ENCODE measurements at regions not wholly inside any gene's neighbourhood (a gene's known extent, or its start where the extent isn't known, plus 50 kb on each side); places are given as distances from the start of the nearest gene placed in this dataset.
"Not testable (repeated sequence)": the region's sequence is repeated elsewhere in the genome, so short reads cannot be mapped to it uniquely, and the experiment has no call there.

DNA sequence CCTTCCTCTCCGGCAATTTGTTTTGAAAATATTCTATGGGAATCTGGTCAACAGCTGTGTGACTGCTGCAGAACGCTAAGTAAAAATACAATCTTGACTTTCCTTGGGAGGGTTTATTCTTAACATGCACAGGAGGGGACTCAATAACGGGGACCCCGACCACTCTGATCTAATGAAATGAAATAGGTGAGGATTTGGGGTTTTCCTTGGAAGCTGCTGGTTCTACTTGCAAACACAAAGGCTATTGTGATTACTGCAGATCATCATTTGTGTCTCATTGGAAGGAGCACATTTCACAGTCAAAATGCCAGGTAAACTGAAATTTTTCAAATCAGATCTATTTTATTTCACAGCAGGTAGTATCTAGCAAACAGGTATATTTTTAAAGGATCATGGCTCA lies 366.1 kb downstream of the SHANK2 start:
- no peak for DNase-seq

DNA sequence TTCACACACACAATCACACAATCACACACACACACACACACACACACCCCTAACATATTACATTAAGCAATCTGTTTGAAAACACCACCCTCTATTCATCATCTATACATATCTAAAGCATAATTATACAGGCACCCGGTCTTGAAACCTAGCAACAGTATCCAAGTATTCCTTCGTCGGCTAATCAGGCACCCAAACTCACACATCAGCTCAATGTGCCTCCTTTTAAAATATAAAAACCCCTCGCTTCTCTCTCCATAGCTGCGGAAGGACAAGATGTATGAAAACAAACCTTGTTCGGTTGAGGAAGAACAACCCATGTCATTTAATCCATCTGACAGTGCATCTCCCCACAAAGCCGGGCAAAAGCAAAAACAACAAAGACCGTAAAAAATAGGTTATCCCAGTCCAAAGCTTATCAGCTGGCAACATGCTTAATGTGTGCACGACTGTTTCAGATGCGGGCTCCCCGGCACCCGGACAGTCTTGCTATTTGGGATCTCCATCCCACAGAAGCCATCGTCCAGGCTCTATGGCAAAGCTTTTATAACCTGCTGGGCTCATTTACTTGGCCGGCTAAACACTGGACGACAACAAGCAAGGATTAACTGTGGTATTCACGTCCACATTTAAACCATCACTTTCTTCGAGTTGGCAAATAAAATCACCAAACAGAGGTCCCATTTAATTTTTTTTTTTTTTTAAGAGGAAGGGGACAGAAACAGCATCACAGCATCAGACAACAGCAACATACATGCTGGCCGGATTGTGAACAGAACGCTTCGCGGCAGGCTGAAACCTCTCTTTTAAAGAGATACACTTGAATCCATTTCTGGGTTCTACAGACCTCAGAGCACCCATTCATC lies 365.5 kb downstream of the SHANK2 start:
- no peak for DNase-seq

DNA sequence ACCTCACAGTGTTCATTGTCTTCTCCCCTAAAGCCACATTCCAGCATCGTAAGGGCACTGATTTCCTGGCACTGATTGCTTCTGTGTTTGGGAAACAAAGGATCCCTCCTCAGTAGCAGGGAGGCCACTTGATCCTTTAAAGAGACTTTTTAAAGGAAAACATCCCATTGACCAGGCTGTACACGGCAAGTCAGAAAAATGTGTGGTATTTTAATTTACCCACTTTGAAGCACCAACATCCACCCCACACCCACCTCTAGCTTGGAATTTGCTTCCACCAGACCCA lies 364.9 kb downstream of the SHANK2 start:
- DNase-seq, result no peak

DNA sequence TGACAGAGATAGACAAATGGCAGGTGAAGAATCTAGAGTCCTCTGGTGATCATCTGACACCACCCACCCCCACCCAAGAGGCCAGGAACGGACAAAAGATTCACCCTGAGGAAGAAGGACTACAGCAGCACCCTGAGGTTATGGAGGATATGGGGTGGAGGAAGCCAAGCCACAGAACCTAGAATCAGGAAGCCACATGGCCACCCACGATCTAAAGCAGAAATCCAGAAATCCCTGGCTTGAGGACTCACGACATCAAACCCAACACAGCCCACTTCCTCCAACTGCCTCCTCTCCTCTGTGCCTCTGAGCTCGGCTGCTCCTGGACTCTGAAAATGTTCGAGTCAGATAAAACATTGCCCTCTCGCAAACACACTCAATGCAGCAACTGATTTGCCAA lies 364.3 kb downstream of the SHANK2 start:
- DNase-seq, result no peak

DNA sequence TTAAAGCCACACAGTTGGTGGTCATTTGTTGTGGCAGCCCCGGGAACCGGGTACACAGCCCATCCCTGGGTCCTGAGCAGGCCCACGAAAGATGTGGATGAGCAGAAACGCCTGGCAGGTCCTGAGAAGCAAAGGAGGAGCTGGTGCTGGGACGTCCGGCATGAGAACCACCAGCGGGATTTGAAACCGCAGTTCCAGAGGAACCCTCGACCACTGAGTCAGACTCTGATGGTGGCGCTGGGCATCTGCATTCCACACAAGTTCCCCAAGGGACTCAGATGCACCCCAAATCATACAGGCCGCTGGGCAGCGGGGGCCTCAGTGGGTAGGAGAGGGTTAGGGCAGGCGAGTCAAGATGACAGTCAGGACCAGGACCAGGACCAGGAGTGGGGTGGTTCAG lies 363.0 kb downstream of the SHANK2 start:
- DNase-seq, result no peak

DNA sequence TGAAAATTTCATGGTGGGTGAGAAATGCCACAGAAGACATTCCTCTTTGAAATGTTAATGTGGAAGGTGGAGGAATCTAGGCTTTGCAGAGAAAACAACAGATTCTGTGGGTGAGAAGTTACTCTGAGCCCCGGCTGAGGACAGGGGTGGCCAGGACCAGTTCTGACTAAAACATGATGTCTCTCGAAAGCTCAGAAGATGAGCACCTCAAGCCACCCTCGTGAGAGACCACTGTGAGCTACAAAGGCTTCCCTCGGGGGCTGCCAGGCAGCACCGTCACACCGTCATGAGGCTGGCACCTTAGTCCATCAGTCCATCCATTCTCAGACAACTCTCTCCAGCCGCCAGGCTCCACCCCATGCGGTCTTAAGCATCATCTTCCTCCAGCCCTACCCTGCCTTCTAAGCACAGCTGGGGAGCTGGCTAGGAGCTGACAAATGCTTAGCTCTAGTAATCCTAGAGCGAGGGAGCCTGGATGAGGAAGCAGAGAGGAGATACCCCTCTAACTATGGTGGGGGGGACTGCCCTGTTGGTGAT lies 360.5 kb downstream of the SHANK2 start:
- no peak for DNase-seq

DNA sequence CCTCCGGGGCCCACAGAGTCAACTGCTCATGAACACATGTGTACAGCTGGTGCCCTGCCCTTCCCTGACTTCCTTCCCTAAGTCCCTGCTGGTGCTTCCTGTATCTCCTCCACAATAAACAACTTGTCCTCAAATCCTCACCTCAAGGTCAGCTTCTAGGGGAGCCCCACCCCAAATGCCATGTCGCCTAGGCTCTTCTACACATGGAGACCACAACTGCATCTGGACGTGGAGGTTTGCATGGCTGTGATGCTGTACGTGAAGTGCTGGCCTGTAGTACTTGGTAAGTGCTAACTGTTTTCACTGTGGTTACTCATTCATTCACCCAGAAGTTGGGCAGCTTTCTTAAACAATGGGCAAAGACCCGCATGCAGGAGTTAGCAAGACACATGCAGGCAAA lies 359.5 kb downstream of the SHANK2 start:
- DNase-seq, result no peak

DNA sequence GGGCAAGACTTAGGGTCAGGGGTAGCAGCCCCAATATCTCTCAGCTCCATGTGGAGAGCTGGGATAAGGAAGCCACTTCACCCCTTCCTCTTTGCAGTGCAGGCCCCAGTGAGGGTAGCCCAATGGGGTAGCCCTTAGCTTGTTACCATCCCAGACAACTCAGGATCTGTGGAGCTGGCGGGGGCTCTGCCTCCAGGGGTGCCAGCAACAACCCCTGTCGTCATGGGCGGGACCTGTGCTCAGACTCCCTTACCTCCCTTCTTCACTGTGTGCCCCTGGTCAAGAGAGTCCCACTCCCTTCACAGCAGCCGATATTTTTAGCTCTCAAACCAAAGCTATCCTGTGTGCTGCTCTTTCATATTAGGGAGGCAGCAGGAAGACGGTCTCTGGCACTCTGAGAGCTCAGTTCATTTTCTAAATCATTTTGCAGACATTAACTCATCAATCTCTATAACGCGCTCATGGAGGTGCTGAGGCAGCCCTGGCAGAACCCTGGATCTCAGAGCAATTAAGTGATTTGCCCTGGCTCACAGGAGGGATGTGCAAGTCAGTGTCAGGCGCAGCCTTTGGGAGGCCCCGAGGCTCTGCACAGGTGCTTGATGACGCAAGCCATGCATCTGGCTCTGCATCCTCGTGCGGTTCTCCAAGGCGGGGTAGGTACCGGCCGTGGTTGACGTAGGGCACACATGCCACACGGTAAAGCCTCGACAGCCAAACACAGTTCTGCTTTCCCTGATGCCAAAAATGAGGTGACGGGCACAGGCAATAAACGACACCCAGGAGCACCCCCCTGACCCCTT lies 357.6 kb downstream of the SHANK2 start:
- DNase-seq, result no peak

DNA sequence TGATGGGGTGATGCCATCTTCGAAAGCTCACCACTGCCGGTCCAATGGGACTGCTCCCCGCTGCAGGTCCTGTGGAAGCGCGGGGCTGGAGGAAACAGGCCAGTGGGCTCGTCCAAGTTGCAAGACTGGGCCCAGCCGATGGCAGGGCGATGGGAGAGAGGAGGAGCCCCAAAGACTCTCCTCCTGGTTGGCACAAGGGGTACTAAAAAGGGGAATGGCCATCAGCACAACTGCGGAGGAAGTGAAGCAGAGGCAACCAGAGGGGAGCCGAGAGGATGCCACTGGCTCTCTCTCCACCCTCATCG lies 357.1 kb downstream of the SHANK2 start:
- no peak for DNase-seq

DNA sequence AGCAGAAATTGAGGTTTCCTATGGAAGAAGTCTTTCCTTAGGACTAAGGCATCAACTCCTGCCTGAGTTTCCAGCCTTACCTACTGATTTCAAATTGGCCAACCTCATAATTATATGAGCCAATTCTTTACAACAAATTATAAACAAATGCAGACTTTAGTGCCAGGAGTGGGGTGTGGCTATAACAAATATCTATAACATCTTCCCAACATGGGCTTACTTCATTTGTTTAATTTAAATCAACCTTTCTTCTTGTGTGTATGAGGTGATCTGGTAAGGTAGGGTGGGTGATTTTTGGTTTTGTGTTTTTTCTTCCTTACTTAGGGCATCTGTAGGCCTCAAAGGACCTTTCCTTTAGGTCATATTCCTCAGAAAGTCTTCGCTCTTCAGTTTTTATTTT lies 354.9 kb downstream of the SHANK2 start:
- no peak for DNase-seq

DNA sequence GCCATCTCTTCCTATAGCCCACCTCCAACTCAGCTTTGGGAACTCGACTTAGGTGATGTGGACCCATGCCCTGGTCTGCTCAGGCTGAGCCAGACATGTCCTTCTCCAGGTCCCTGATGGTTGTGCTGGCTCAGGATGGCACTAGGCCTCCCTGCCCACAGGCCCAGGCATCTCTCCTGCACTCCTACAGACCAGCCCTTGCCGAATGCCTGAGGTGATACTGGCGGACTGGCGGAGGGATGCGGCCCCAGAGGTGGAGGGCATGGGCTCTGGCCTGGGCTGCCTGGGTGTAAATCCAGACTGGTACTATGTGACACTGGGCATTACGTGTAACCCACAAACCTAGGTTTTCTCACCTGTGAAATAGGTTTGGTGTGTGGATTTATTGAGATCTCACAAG lies 352.8 kb downstream of the SHANK2 start:
- DNase-seq, result no peak

DNA sequence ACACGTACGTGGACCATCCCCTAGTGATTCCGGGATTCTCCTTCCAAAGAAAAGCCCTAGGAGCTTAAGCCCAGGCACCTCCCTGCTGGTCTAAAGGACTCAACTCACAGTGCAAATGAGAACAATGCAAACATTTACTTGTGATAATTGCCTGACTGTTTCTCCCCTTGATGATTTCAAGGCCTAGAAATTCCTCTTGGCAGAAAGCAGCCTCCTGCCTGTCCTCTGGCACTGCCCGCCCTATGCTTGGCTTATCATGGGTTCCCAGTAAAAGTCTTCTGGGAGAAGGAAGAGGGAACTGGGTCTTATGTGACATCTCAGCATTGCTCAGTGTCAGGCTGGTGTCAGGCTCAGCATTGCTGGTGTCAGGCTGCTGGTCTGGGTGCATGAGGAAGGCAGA lies 351.8 kb downstream of the SHANK2 start:
- no peak for DNase-seq

DNA sequence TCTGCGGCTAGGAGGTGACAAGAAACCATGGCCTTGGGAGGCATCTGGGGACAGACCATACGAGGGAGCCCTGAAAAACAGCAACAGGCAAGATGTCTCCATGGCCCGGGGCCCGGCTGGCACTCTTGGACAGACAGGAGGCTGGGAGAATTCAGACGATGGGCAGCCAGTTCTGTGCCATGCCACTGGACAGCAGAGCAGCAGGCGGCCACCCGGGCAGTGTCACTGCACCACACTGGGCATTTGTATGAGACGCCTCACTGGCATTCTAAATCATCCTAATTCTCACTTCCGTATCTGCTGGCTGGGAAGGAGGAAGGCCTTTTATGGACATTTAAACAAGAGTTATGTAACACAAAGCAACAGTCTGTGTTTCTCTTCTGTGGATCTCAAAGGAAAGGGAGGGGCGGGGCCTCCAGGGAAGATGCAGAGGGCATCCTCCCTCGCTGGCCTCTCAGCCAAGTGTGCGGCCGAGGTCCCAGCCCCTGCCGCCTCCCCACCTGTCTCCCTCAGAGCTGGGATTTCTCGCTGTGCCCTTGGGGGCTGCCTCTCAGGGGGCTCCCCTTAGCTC lies 350.3 kb downstream of the SHANK2 start:
- DNase-seq, result no peak

DNA sequence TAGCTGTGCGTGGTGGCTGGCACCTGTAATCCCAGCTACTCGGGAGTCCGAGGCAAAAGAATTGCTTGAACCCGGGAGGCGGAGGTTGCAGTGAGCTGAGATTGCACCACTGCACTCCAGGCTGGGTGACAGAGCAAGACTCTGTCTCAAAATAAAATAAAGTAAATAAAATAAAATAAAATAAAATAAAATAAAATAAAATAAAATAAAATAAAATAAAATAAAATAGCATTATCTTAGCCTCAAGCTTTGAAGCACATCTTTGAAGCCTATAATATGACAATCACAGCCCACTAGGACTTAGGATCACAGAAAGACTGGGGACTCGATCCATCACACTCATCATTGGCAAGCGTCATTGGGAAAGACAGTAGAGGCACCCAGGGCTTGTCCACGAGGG lies 349.1 kb downstream of the SHANK2 start:
- not testable (repeated sequence) for DNase-seq

DNA sequence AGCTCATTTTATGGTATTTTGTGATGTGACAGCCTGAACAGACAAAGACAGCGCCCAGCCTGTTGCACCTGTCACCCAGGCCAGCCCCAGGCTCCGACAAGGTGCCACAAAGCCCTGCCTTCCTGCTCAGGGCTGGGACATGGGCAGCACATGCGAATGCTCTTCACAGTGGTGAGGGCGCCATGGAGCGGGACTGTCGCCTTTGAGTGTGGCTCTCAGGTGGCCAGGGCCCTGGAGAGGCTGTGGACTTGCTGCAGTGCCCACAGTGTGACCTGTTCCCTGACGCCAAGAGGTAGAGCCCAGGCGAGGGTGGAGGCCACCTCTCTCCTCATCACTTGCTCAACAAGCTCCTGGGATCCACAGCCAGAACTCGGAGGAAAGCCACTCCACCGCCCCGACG lies 346.3 kb downstream of the SHANK2 start:
- DNase-seq, result no peak

DNA sequence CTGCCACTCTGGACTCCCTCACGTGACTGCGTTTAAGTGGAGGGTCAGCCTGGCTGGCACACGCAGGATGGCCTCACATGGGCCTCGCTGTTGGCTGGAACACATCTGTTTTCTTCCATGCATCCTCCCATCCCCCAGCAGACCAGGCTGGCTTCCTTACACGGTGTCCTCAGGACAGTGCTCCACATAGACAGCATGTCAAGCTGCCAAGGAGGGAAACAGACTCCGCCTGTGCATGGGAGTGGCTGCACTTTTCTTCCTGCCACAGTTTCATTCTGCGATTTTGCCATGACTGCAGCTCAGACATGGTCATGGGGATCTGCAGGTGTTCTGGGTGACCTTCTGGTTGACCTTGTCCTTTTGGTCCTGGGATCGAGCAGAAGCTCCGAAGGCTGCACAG lies 344.2 kb downstream of the SHANK2 start:
- no peak for DNase-seq

DNA sequence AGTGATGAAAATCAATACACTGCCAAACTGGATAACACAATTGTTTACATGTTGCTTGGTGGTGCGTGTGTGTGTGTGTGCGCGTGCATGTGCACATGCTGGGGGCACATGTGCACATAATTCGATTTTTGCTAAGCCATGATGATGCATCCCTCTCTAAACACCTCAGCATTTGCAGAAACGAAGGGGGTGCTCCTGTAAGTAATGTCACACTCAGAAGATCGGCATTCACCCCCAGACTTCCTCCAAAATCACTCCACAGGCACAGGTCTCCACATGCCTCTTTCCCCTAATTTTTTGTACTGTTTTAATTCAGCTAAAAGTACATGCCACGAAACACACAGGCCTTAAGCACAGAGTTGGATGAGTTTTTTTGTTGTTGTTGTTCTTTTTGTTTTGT lies 341.5 kb downstream of the SHANK2 start:
- DNase-seq, result no peak

DNA sequence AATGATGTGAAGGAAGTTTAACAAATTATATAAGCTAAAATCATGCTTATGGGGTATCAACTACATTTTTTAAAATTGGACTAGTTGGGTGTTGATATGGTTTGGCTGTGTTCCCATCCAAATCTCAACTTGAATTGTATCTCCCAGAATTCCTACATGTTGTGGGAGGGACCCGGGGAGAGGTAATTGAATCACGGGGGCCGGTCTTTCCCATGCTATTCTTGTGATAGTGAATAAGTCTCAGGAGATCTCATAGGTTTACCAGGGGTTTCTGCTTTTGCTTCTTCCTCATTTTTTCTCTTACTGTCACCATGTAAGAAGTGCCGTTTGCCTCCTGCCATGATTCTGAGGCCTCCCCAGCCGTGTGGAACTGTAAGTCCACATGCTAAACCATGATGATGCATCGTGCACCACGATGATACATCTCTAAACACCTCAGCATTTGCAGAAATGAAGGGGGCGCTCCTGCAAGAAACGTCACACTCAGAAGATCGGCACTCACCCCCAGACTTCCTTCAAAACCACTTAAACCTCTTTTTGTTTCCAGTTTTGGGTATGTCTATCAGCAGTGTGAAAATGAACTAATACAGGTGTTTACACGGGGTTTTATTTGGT lies 340.0 kb downstream of the SHANK2 start:
- DNase-seq, result no peak

DNA sequence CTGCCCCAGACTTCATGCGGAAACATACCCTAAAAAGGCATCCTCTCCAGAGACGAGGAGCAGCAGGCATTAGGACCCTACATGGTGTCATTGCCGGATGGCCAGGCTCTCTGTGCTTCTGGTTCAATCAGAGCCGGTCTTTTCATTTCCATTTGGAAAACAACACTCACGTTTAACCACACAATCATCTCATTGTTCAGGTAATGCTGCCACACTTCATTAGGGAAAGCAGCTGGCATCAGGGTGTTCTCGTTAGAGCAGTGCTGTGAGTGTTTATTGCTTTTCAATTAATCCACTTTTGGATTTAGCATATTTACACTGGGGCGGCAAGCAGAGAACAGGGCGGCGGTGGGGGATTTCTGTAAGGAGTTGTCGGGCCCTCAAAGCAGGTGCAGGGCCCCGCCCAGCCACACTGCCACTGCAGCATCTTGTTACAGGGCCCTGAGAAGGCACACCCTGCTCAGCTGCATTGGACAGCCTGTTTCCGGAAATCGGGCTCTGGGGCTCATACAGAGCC lies 338.6 kb downstream of the SHANK2 start:
- no peak for DNase-seq

DNA sequence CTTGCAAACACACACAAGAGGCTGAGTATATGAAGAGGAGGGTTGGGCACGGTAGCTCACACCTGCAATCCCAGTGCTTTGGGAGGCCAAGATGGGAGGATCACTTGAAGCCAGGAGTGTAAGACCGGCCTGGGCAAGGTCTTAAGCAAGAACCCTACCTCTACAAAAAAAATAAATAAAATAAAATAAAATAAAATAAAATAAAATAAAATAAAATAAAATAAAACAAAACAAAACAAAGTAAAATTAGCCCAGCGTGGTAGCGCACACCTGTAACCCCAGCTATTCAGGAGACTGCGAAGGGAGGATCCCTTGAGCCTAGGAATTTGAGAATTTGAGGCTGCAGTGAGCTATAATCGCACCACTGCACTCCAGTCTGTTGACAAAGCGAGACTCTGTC lies 337.9 kb downstream of the SHANK2 start:
- DNase-seq, result no peak

DNA sequence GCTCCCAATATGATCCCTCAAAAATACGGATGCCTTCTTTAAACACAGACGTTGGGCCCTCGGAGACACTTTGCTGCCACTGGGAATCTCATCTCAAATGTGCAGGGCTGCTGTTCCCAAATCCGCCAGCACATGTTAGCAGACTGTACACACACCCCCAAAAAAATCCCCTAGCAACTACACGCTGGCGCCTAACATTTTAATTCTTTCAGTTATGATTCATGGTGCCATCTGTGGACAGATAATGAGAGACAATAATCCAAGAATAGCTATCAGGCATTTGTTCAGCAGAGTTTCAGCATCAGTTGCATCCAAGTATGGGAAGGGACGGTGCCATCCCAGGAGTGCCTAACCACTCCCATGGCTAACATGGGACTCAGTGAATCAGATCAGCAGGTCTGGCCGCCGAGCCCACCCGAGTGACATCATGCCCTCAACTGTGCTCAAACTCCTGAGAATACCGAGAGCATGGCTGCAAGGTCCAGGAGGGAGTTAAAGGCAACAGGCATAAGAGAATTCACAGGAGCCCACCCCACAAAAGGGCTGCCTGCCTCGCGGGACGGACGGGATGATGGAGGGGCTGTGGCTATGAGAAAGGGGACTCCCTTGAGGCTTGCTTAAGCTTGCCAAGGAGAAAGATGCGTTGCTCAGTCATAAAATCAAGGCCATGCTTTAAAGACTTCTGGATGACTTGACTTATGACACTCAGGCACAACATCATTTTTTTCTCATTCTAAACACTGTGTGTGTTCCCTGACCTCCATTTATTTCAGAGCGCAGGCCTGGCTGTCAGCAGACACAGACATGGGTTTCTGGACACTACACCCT lies 337.0 kb downstream of the SHANK2 start:
- DNase-seq, result no peak

DNA sequence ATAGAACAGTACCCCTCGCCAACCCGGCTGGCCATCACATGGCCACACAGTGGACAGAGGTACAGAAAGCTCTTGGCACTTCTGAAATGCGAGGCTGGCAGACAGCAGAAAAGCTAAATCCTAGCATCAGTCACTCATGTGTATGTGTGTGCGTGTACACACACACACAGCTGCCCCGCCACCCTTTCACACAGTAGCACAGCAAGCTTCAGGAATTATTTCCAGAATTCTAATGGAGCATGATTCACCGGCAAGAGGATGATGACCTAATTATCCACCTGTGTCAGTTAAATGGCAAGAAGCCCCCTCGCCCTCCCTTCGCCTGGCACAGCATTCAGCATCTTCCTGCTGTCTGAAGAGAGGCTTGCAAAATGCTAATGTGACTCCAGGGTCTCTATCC lies 336.0 kb downstream of the SHANK2 start:
- no peak for DNase-seq

DNA sequence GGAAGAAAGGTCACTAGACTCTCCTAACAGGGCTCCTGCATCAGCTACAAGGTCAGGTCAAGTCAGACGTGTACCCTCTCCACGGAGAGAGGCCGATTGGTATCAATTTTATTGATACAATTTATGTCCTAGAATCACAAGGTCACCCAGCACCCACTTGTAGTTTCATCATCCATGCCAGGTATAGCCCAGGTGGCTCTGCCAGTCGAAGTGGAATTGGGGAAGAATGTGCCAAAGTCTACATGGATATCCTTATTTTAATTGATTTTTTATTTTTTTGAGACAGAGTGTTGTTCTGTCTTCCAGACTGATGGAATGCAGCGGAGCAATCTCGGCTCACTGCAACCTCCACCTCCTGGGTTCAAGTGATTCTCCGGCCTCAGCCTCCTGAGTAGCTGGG lies 334.1 kb downstream of the SHANK2 start:
- DNase-seq, result no peak

Data from stimulated activated CD4-positive, alpha-beta T cell treated with anti-CD3 and anti-CD28 coated beads, Interleukin-12 subunit alpha, Interleukin-12 subunit beta, amount 100 ng/mL, for 4 hours (primary cell).